Fibroblast of lung (primary cell): ENCODE measurements at regions not wholly inside any gene's neighbourhood (a gene's known extent, or its start where the extent isn't known, plus 50 kb on each side); places are given as distances from the start of the nearest gene placed in this dataset.

Experiments
- EZH2 ChIP-seq: IDR thresholded peaks from 2 replicates; pipeline ENCODE4 v1.5.1; 2012; ENCODE audit warnings: low read length, control low read depth, mild to moderate bottlenecking; ENCODE audit errors: missing control alignments
- TF ChIP-seq, protein P1 (sequence below), 2 donors: IDR thresholded peaks in 1 of 2; conservative IDR thresholded peaks in 1 of 2; 1 replicate in 1 of 2; 2 replicates in 1 of 2; pipeline ENCODE4 v1.5.1; 2011 to 2012; ENCODE audit warnings: low read length in 2 of 2, control low read depth in 1 of 2, inconsistent platforms in 1 of 2, low read depth in 1 of 2, mild to moderate bottlenecking in 1 of 2

DNA sequence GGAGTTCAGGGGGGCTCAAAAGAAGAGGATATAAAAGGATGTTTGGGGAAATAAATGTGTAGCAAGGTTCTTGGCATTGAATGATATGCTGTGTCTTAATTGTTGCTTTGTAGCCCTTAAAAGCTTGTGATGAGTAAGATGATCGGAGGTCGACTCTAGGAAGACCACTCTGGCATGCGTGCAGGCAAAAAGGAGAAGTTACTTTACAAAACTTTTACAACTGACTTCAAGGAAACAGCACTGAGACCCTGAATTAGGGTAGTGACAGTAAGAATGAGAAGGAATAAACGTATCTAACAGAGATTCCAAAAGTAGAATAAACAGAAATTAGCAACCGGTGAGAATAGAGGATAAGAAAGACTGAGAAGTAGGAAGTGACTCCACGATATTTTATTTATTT, 228.7 kb upstream of the TANK start:
- TF ChIP-seq, protein P1, sequence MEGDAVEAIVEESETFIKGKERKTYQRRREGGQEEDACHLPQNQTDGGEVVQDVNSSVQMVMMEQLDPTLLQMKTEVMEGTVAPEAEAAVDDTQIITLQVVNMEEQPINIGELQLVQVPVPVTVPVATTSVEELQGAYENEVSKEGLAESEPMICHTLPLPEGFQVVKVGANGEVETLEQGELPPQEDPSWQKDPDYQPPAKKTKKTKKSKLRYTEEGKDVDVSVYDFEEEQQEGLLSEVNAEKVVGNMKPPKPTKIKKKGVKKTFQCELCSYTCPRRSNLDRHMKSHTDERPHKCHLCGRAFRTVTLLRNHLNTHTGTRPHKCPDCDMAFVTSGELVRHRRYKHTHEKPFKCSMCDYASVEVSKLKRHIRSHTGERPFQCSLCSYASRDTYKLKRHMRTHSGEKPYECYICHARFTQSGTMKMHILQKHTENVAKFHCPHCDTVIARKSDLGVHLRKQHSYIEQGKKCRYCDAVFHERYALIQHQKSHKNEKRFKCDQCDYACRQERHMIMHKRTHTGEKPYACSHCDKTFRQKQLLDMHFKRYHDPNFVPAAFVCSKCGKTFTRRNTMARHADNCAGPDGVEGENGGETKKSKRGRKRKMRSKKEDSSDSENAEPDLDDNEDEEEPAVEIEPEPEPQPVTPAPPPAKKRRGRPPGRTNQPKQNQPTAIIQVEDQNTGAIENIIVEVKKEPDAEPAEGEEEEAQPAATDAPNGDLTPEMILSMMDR (conservative IDR thresholded peaks at IDR 0.05 in 1 of 2, IDR thresholded peaks at IDR 0.05 in 1 of 2; ENCODE audit: low read depth in 1 of 2, low read length in 2 of 2), result no peak
- TF ChIP-seq EZH2, result no peak
